OCI-LY1 (cell line): ENCODE measurements at regions not wholly inside any gene's neighbourhood (a gene's known extent, or its start where the extent isn't known, plus 50 kb on each side); places are given as distances from the start of the nearest gene placed in this dataset.

Experiments
- CTCF ChIP-seq: fragments of 200-600 bp; sonication (generic), shearing (Covaris generic); IDR thresholded peaks from 2 replicates; pipeline ENCODE4 v1.5.1; 2017; ENCODE audit warnings: mild to moderate bottlenecking, antibody characterized with exemption, low read length, moderate library complexity, mixed read lengths
- EZH2 ChIP-seq: fragments of 200-600 bp; sonication (generic), shearing (Covaris generic); IDR thresholded peaks from 2 replicates; pipeline ENCODE4 v1.8.0; 2017; ENCODE audit warnings: borderline replicate concordance, mixed run types, mild to moderate bottlenecking, antibody characterized with exemption, low read length, moderate library complexity, mixed read lengths

- TF ChIP-seq CTCF (no peak), EZH2 (no peak)
These were observed 87.5 kb upstream of the NAA20 start for GRCh38 chr20:19929481-19930145.
